Cardiac muscle cell (in vitro differentiated cells and primary cell): ENCODE measurements at regions not wholly inside any gene's neighbourhood (a gene's known extent, or its start where the extent isn't known, plus 50 kb on each side); places are given as distances from the start of the nearest gene placed in this dataset.

Experiments
- DNase-seq, 2 donors: peaks; one replicate each; pipeline versions ENCODE4 v3.0.0 to v3.0.0-alpha.2; 2010 to 2017; ENCODE audit warnings: low read depth in 1 of 2, low spot score in 1 of 2
- H3K27ac ChIP-seq: fragments of 200-600 bp; sonication (generic); 2 replicates; pipeline ENCODE4 v1.5.1; 2016
- H3K27me3 ChIP-seq: fragments of 200-600 bp; sonication (generic); 2 replicates; pipeline ENCODE4 v1.6.0; 2016; ENCODE audit warnings: control low read depth
- H3K36me3 ChIP-seq: fragments of 200-600 bp; sonication (generic); 2 replicates; pipeline ENCODE4 v1.5.1; 2016; ENCODE audit warnings: control low read depth
- H3K4me1 ChIP-seq: fragments of 200-600 bp; sonication (generic); 2 replicates; pipeline ENCODE4 v1.8.1; 2017; ENCODE audit warnings: low read depth, mild to moderate bottlenecking, mixed run types
- H3K4me3 ChIP-seq: fragments of 200-600 bp; sonication (generic); 2 replicates; pipeline ENCODE4 v1.5.1; 2016; ENCODE audit warnings: mild to moderate bottlenecking
- H3K9me3 ChIP-seq: fragments of 200-600 bp; sonication (generic); 2 replicates; pipeline ENCODE4 v1.5.1; 2017; ENCODE audit warnings: low read depth, mild to moderate bottlenecking, control low read depth
- TF ChIP-seq, protein P1 (sequence below): IDR thresholded peaks from 2 replicates; pipeline ENCODE4 v1.5.1; 2012; ENCODE audit warnings: low read depth, mild to moderate bottlenecking, low read length

DNA sequence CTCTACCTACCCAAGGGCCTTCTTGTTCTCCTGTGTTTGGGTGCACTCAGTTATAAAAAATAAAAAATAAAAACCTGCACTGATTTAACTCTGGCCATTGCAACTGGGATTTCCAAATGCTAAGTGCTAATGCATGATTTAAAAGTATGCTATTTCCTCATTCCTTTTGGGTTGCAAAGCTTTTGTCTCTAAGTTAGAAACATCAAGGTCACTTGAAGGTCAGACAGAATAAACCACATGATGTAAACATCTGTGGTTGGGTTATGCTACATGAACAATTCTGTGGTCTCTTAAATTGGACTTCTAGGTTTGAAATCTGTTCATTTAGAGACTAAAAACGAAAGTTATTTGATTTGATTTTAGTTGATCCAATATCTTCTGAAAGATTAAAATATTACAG is 1547.4 kb upstream of the TENM3 start:
- Histone ChIP-seq H3K4me3 (no peak overlapping the region), H3K36me3 (no peaks in the 10 kb centered on the region), H3K27ac (no peak overlapping the region), H3K4me1 (no peaks in the 10 kb centered on the region), H3K9me3 (no peaks in the 10 kb centered on the region), H3K27me3 (no peaks in the 10 kb centered on the region)
- DNase-seq, result peak in 1 of 2 donors; percentile 1
- TF ChIP-seq, protein P1, sequence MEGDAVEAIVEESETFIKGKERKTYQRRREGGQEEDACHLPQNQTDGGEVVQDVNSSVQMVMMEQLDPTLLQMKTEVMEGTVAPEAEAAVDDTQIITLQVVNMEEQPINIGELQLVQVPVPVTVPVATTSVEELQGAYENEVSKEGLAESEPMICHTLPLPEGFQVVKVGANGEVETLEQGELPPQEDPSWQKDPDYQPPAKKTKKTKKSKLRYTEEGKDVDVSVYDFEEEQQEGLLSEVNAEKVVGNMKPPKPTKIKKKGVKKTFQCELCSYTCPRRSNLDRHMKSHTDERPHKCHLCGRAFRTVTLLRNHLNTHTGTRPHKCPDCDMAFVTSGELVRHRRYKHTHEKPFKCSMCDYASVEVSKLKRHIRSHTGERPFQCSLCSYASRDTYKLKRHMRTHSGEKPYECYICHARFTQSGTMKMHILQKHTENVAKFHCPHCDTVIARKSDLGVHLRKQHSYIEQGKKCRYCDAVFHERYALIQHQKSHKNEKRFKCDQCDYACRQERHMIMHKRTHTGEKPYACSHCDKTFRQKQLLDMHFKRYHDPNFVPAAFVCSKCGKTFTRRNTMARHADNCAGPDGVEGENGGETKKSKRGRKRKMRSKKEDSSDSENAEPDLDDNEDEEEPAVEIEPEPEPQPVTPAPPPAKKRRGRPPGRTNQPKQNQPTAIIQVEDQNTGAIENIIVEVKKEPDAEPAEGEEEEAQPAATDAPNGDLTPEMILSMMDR, result no peak

DNA sequence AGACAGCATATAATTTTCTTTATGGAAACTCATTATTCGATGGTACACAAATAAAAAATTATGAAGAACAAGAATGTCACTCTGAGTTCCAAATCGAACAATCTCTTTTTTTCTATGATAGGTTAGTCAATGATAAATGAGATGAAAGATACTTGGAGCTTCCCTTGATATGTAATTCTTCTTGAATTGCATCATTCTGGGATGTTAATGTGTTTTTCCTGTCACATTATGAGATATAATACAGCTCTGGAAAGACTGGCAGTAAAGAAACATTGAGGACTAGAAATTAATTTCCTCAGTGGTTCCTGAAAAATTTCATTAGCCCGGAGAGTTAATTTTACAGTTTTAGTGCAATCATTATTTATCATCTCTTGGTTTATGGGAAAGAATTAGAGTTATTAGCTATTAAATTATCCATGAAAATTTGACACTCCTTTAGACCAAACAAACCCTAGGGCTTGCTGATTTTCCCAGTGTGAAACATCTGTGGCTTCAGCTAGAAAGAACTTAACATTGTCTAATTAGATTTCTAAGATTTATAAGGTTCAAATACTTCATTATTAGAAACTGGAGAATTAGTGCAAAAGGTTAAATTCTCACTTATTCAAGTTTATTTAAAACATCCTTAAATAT is 1546.6 kb upstream of the TENM3 start:
- H3K4me1 ChIP-seq, result no peaks in the 10 kb centered on the region
- no peak overlapping the region for H3K27ac ChIP-seq
- H3K9me3 ChIP-seq, result no peaks in the 10 kb centered on the region
- TF ChIP-seq, protein P1, result no peak
- H3K27me3 ChIP-seq, result no peaks in the 10 kb centered on the region
- no peak for DNase-seq
- no peaks in the 10 kb centered on the region for H3K36me3 ChIP-seq
- no peak overlapping the region for H3K4me3 ChIP-seq

DNA sequence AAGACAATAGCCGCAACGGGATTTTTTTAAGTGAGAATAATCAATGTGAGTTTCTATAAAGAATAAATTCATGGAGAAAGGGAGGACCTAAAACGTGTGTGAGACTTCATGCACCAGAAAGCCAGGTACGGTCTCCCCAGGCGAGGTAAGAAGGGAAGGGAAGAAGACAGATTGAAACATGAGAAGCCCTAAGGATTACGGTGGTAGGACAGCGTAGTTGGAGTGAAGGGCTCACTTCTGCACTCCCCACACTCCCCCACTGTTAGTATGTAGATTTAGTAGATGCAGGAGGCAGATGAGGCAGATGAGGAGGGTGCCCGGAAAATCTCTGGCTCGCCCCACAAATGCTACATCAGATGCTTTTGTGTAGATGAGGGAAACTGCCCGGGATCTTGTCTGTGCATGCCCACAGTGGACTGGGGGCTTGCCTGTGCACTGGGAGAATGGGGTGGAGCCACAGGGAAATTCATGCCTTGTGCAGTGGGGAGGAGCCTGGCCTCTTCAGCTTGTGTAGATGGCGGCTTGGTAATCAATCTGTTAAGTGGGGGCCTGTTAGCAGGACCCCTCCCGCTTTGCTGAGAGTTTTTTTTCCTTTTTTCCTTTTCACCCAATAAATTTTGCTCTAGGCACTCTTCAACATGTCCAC is 1544.5 kb upstream of the TENM3 start:
- Histone ChIP-seq H3K36me3 (no peaks in the 10 kb centered on the region), H3K27me3 (no peaks in the 10 kb centered on the region), H3K4me1 (no peaks in the 10 kb centered on the region), H3K9me3 (no peaks in the 10 kb centered on the region), H3K4me3 (no peak overlapping the region), H3K27ac (no peak overlapping the region)
- no peak for DNase-seq
- TF ChIP-seq, protein P1, result no peak

DNA sequence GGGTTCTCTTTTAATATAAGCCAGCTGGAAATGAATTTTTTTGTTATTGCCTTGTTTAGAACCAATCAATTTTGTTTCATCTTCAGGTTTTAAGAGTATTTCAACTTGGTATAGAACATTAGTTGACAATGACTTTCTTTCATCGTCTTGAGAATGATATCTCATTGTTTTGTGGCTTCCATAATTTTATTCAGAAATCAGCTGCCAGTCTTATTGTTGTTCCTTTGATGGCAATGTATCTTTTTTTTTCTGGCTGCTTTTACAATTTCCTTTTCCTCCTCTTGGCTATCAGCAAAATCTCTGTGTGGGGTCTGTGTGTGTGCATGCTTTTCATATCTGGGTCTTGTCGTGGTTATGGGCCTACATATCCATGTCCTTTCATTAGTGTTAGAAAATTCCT is 1536.4 kb upstream of the TENM3 start:
- DNase-seq, result no peak
- H3K36me3 ChIP-seq, result no peaks in the 10 kb centered on the region
- H3K27me3 ChIP-seq, result no peaks in the 10 kb centered on the region
- no peak overlapping the region for H3K4me3 ChIP-seq
- no peak overlapping the region for H3K27ac ChIP-seq
- TF ChIP-seq, protein P1, result no peak
- no peaks in the 10 kb centered on the region for H3K4me1 ChIP-seq
- H3K9me3 ChIP-seq, result no peaks in the 10 kb centered on the region

DNA sequence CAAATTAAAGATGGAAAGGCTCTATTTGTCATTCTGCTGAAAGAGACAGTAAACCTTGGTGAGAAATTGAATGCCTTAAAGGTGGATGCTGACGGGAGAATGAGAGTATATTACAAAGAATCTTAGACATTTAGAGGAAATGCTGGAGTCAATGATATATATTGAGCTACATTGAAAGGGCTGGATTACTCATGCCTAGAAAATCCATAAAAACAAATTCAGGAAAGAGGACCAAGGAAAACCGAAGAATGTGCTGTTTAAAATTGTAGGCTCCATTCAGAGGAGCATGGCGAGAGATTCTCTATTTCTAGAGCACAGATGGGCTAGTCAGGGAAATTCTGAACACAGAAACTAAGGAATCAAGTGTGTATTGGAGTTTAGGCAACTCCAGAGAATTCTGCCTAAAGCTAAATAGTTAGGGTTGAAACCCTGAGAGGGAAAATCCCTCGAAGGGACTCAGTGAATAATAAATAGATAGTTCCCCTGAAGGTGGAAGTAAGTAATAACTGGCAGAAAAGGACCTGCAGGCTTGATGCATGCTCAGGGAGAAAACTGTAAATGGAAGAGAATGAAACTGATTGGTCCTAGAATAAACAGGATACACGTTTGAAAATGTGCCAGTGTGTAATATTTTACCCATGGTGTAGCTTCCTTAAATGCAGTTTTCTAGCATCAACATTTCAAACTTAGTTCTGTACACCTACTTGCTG is 1532.4 kb upstream of the TENM3 start:
- Histone ChIP-seq H3K36me3 (no peaks in the 10 kb centered on the region), H3K9me3 (no peaks in the 10 kb centered on the region), H3K4me1 (no peaks in the 10 kb centered on the region), H3K27me3 (no peaks in the 10 kb centered on the region), H3K4me3 (no peak overlapping the region), H3K27ac (no peak overlapping the region)
- TF ChIP-seq, protein P1, result no peak
- DNase-seq, result no peak
